CD1c-positive myeloid dendritic cell (primary cell): ENCODE measurements at regions not wholly inside any gene's neighbourhood (a gene's known extent, or its start where the extent isn't known, plus 50 kb on each side); places are given as distances from the start of the nearest gene placed in this dataset.

Experiments used
- DNase-seq: peaks from one replicate; pipeline ENCODE4 v3.0.0-alpha.2; 2016; ENCODE audit errors: extremely low spot score

- no peak for DNase-seq
Observed at GRCh38 chr11:76298255-76298654, 82.7 kb downstream of the THAP12 start.

DNA sequence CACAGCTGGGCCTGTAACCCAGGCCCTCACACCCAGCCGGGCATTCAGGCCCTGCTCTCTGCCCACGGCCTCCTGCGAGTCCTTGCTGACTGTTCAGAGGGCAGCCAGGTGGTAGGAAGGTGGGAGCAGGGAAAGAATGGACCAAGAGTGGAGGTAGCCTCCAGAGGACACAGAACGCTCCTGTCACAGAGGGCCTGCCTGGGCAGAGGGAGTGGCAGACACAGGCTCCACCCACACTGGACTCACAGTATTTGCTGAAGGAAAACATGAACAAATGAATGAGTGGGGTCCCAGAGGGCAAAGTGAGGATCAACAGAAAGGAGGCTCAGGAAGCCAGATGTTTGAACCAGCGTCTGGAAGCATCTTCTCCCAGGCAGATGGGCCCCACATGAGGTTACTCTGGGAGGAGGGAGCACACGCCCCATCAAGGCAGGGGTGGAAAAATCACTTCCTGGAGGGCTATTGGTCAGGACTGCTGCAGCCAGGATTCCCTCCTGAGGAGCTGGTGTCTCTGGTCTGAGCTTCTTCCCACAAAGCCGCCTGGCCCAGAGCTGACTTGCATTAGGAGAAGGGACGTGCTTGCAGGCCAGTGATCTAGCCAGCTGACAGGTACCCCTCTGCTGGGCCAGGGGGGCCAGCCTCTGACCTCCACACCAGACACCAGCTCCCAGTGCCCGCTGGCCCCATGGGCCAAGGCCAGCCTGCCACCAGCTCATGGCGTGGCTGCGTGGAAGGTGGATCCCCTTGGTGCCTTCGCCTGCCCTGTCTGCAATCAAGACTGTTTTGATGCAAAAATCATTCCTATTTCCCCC, 84.0 kb downstream of the THAP12 start:
- DNase-seq: no peak

- DNase-seq: no peak
Observed at GRCh38 chr11:76293189-76293631, 86.9 kb upstream of the WNT11 start.

GRCh38 chr11:76292583-76293188, 86.4 kb upstream of the WNT11 start:
- no peak for DNase-seq

DNA sequence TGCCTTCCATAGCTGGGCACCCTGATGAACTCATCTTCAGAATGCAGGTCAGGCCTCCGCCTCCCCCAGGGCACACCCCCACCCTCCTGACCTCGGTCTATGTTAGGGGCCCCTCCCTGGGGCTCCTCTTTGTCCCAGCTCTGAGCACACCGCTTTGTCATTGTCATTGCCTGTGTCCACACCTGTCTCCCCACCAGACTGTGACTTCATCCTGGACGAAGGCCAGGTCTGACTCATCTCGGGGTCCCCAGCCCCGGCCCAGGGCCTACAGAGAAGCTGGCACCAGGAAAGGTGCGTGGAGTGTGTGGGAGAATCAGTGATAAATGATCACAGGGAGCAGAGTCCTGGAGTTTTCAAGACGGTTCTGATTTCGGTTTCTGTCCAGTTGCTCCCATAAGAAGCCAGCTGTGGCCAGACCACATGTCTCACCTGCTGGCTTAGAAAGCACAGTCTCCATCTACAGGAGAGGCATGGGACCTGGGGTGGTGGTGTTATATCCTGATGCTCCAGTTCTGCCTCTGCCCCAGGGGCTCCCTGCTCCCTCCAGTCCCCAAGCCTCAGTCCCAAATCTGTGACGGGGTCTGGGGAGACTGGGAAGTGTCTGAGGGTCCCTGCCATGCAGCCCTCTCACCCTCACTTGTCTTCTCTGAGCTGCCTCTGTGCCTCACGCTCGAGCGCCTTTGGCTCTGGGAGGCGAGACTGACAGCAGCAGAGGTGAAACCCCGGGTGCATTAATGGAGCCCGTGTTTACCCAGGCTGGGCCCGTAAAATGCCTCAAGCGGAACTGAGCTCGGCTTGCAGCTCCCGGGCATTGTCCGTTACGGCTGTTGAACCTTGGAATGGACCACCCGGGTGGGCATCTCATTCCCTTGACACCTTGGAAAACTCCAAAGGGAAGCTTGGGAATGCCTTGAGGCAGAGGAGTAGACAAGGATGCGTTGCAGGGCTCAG, 85.5 kb upstream of the WNT11 start:
- DNase-seq: no peak

DNA sequence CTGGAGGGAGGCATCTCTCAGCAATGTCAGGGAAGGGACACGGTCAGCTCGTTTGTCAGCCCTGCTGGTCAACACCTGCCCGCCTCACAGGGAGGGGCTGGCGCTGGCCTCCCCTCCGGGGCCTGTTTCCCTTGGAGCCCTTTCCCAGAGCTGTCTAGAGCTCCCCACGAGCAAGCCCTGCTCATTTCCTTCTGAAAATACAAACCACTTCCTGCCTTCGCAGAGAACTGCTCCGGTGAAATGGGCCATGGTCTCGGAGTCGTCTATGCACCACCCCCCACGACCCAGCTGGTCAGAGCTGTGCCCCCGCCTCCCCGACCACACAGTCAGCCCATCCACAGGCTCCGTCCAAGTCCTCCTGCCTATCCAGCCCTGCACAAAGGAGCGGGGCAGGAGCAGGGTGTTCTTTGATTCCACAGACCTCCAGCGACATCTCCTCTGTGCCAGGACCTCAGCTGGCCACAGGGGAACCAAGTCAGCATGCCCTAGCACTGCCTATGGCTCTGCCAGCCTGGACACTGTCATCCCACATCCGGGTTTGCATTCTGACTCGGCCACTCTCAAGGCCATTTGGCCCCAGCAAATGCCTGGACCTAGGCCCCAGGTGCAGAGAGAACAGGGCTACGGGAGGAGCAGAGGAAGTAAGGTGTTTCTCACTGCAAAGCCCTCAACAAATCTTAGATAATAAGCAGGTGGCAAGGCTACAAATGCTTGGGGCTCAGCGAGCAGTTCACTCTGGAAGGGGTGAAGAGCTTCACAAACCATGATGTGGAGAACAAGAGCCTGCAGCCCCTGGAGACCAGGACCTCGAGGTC, 82.1 kb upstream of the WNT11 start:
- no peak for DNase-seq

DNA sequence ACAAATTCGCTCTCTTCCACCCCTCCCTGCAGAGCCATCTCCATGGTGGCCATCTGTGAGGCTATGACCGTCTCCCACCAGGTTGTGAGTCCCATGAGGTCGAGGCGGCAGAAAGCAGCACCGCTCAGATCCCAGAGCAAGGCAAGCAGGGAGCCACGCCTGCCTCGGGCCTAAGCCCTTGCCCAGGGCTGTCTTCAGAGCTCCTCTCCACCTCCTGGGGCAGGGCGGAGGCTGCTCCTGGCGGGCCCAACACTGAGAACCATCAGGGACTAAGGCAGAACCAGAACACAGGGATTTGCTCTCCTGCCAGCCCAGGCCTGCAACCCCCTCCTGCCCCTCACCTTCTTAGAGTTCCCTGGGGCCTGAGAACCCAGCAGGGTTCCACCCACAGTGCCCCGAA, 80.9 kb upstream of the WNT11 start:
- no peak for DNase-seq

DNA sequence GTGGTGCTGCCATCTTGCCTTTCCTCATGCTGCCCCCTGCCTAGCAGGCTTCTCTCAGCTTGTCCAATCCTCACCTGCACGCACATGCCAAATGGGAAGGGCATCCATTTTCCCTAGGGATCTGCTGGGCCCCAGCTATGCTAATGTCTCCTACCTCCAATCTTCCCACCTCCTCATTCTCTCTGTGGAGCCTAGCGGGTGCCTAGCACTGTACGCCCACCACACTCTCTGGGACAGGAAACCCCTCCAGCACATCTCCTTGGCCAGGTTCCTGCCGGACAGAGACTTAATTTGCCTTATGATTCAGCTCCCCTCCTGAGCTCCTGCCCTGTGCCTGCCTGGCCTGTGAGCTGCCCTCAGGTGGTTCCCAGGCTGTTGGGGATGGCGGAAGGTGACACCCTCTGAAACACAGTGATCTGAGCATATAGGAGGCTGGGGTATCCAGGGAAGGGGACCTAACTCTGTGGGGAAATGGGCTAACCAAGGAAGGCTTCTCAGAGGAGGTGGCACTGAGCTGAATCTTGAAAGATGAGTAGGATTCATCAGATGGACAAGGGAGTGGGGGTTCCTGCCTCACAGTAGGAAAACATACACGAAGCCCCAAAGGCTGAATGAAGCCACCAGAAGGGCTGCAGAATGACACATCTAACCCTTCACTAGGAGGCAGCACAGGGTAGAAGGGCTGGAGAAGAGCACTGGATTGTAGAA, 79.2 kb upstream of the WNT11 start:
- no peak for DNase-seq

DNA sequence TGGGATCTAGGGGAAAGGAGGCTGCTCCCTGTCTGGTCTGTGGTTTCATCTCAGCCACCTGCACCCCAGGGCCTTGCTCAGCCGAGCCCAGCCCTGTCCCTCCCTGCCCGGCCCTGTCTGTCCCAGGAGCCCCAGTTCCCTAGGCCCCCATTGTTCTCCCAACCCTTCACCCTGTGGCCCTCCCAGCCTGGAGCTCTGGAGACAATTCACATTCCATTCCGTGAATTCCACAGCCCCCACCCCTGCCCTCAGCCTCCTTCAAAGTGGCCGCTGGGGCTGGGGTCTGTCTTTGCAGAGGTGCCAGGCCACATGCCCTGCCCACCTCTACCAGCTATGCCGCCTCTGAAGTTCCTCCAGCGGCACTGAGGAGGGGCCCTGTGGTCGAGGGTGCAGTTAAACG, 77.9 kb upstream of the WNT11 start:
- no peak for DNase-seq

DNA sequence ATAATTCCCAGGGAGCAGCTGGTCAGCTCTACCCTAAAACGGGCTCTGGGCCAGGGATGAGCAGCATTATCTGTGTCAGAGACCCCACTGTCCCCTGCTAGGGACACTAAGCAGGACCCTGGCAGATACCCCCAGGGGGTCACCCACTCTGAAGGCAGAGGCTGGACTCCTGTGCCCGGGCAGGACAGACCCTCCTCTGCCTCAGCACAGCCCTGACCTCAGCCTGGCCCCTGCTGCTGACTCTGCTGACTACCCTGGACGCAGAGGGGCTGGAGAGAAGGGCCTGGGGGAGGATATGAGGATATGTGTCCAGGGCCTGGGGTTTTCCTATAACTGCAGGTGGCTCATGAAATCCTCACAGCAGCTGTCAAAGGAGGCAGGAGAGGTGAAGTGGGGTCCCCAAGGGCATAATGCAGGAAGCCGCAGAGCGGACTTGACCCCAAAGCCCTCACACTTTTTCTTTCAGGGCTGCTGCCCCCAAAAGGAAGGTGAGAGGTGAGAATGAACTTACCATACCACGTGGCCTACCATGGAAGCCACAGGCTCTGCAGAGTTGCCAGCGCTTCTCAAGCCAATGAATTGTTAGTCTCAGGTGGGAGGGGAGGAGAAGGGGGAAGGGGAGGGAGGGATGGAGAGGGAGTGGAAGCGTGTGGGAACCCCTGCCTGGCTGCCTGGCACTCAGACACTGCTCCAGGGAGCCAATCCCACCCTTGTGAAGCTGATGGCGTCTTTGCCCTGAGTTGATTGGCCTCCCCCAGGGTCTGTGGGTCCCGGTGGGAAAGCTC, 76.7 kb upstream of the WNT11 start:
- DNase-seq: no peak

- no peak for DNase-seq
Observed at GRCh38 chr11:76282172-76282571, 75.9 kb upstream of the WNT11 start.

- no peak for DNase-seq
Observed at GRCh38 chr11:76281558-76281906, 75.2 kb upstream of the WNT11 start.

DNA sequence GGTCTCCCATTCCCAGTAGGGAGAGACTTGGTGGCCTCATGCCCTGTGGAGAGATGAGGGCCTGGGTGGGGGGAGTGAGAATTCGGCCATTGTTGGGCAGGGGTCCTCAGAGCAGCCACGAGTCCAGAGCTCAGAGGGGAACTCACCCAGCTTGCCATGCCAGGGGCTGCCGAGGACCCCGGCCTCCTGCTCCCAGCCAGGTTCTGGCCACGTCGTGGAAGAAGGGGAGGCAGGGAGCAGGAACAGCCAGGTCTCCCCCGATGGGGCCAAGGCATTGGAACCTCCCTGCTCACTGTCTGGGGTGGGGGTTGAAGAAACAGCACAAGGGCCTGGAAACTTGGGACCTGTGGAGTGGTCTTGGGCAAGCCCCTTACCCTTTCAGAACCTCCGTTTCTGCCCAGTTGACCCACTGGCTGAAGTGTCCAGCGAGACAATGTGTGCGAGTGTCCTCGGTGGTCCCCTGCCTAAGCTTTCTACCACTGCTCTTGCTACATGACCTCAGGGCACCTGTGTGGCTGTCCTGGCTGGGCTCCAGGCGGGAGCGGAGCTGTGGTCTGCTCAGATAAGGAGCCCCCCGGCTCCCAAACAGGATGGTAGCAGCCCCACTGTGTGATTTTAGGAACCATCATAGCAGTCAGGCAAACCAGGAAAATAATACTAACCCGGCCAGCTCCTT, 74.7 kb upstream of the WNT11 start:
- DNase-seq: no peak

- no peak for DNase-seq
Observed at GRCh38 chr11:76280151-76280881, 74.0 kb upstream of the WNT11 start.

DNA sequence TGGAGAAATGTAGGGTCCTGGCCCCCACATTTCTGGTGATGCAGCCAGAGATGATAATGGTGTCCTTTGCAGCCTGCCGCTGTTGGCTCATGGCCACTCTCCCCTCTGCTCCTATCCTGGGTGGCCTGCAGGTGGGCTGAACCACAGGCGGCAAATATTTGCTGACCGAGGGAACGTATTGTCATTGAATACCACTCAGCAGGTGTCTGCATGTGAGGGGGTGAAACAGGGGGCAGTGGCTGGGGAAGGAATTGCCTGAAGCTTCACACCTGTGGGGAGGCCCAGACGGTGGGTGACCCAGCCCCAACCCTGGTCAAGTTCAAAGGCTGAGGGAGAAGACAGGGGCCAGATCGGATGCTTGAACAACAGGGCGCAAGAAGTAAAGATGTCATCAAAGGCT, 73.3 kb upstream of the WNT11 start:
- DNase-seq: no peak

GRCh38 chr11:76279038-76279437, 72.7 kb upstream of the WNT11 start:
- DNase-seq: no peak

GRCh38 chr11:76278526-76278925, 72.2 kb upstream of the WNT11 start:
- no peak for DNase-seq

GRCh38 chr11:76277298-76278175, 71.2 kb upstream of the WNT11 start:
- no peak for DNase-seq
